ENCODE measurements at regions not wholly inside any gene's neighbourhood (a gene's known extent, or its start where the extent isn't known, plus 50 kb on each side); places are given as distances from the start of the nearest gene placed in this dataset.

GRCh38 chr9:71352837-71353236, 231.4 kb upstream of the TRPM3 start:
- H3K36me3 Mint-ChIP-seq, result no peaks in the 10 kb centered on the region
- no peak for ATAC-seq
- H3K27ac ChIP-seq (ENCODE audit: low read depth, low read length), result no peak overlapping the region
- POLR2A ChIA-PET, result no interaction called here
- intact Hi-C loops (cut with micrococcal nuclease), result no loop called here
- no peak overlapping the region for H3K27ac Mint-ChIP-seq
- H3K4me3 ChIP-seq (ENCODE audit: low read length), result no peak overlapping the region
- no peaks in the 10 kb centered on the region for H3K4me1 Mint-ChIP-seq
- no peaks in the 10 kb centered on the region for H3K4me1 ChIP-seq (ENCODE audit: control insufficient read depth in 2 of 2, insufficient read depth in 2 of 2, low read length in 2 of 2)
- no peaks in the 10 kb centered on the region for H3K9me3 ChIP-seq (ENCODE audit: control insufficient read depth in 2 of 3, low read length in 3 of 3)
- H3K4me3 Mint-ChIP-seq, result no peak overlapping the region
- H3K9me3 Mint-ChIP-seq, result peaks cover 0 to 2% (median 0%) of the 10 kb centered on the region in 11 donors
- peaks cover 0 to 19% (median 0%) of the 10 kb centered on the region in 5 donors for H3K27me3 Mint-ChIP-seq
- no peaks in the 10 kb centered on the region for H3K27me3 ChIP-seq (ENCODE audit: control insufficient read depth in 2 of 2, insufficient read depth in 2 of 2, low read length in 2 of 2)
- no peak for DNase-seq
- no peaks in the 10 kb centered on the region for H3K36me3 ChIP-seq (ENCODE audit: control insufficient read depth in 2 of 3, insufficient read depth in 3 of 3, low read length in 3 of 3)
- CTCF ChIA-PET, result interaction anchor here (0.6 kb wide), 1 partner anchor 467 kb away, joined by 5 read pairs; no protein-coding TSS in a partner anchor

- Histone ChIP-seq H3K4me1 (ENCODE audit: control insufficient read depth in 2 of 2, insufficient read depth in 2 of 2, low read length in 2 of 2) (no peaks in the 10 kb centered on the region), H3K36me3 (ENCODE audit: control insufficient read depth in 2 of 3, insufficient read depth in 3 of 3, low read length in 3 of 3) (no peaks in the 10 kb centered on the region), H3K4me3 (ENCODE audit: low read length) (no peak overlapping the region), H3K9me3 (ENCODE audit: control insufficient read depth in 2 of 3, low read length in 3 of 3) (no peaks in the 10 kb centered on the region), H3K27ac (ENCODE audit: low read depth, low read length) (no peak overlapping the region), H3K27me3 (ENCODE audit: control insufficient read depth in 2 of 2, insufficient read depth in 2 of 2, low read length in 2 of 2) (no peaks in the 10 kb centered on the region)
- H3K27me3 Mint-ChIP-seq, result peaks cover 0 to 6% (median 3%) of the 10 kb centered on the region in 5 donors
- peaks cover 0 to 9% (median 0%) of the 10 kb centered on the region in 11 donors for H3K9me3 Mint-ChIP-seq
- no peak overlapping the region for H3K4me3 Mint-ChIP-seq
- no peak overlapping the region for H3K27ac Mint-ChIP-seq
- CTCF ChIA-PET, result no interaction called here
- DNase-seq, result no peak
- POLR2A ChIA-PET, result no interaction called here
- no peak for ATAC-seq
- intact Hi-C loops (cut with micrococcal nuclease), result no loop called here
- H3K36me3 Mint-ChIP-seq, result no peaks in the 10 kb centered on the region
- no peaks in the 10 kb centered on the region for H3K4me1 Mint-ChIP-seq
Measured at GRCh38 chr9:71349218-71349617, 227.8 kb upstream of the TRPM3 start.

GRCh38 chr9:71333321-71333720, 211.9 kb upstream of the TRPM3 start:
- Mint-ChIP-seq H3K27me3 (peaks cover 0 to 40% (median 19%) of the 10 kb centered on the region in 5 donors), H3K27ac (no peak overlapping the region), H3K4me1 (peaks cover 0 to 3% (median 0%) of the 10 kb centered on the region in 7 donors), H3K9me3 (peaks cover 2 to 17% (median 9%) of the 10 kb centered on the region in 11 donors), H3K4me3 (no peak overlapping the region), H3K36me3 (peaks cover 0 to 4% (median 0%) of the 10 kb centered on the region in 5 donors)
- Histone ChIP-seq H3K27ac (ENCODE audit: low read depth, low read length) (no peak overlapping the region), H3K27me3 (ENCODE audit: control insufficient read depth in 2 of 2, insufficient read depth in 2 of 2, low read length in 2 of 2) (no peaks in the 10 kb centered on the region), H3K4me3 (ENCODE audit: low read length) (no peak overlapping the region), H3K4me1 (ENCODE audit: control insufficient read depth in 2 of 2, insufficient read depth in 2 of 2, low read length in 2 of 2) (no peaks in the 10 kb centered on the region), H3K9me3 (ENCODE audit: control insufficient read depth in 2 of 3, low read length in 3 of 3) (no peaks in the 10 kb centered on the region), H3K36me3 (ENCODE audit: control insufficient read depth in 2 of 3, insufficient read depth in 3 of 3, low read length in 3 of 3) (no peaks in the 10 kb centered on the region)
- POLR2A ChIA-PET, result no interaction called here
- ATAC-seq (no peak), DNase-seq (no peak)
- intact Hi-C loops (cut with micrococcal nuclease), result no loop called here
- CTCF ChIA-PET, result no interaction called here

GRCh38 chr9:71331603-71332002, 210.2 kb upstream of the TRPM3 start:
- Histone ChIP-seq H3K27ac (ENCODE audit: low read depth, low read length) (no peak overlapping the region), H3K4me3 (ENCODE audit: low read length) (no peak overlapping the region), H3K9me3 (ENCODE audit: control insufficient read depth in 2 of 3, low read length in 3 of 3) (no peaks in the 10 kb centered on the region), H3K27me3 (ENCODE audit: control insufficient read depth in 2 of 2, insufficient read depth in 2 of 2, low read length in 2 of 2) (no peaks in the 10 kb centered on the region), H3K4me1 (ENCODE audit: control insufficient read depth in 2 of 2, insufficient read depth in 2 of 2, low read length in 2 of 2) (no peaks in the 10 kb centered on the region), H3K36me3 (ENCODE audit: control insufficient read depth in 2 of 3, insufficient read depth in 3 of 3, low read length in 3 of 3) (no peaks in the 10 kb centered on the region)
- intact Hi-C loops (cut with micrococcal nuclease), result no loop called here
- H3K27ac Mint-ChIP-seq, result no peak overlapping the region
- DNase-seq (no peak), ATAC-seq (no peak)
- H3K4me1 Mint-ChIP-seq, result no peaks in the 10 kb centered on the region
- peaks cover 0 to 12% (median 7%) of the 10 kb centered on the region in 11 donors for H3K9me3 Mint-ChIP-seq
- no peak overlapping the region for H3K4me3 Mint-ChIP-seq
- no peaks in the 10 kb centered on the region for H3K36me3 Mint-ChIP-seq
- ChIA-PET POLR2A (no interaction called here), CTCF (no interaction called here)
- H3K27me3 Mint-ChIP-seq, result peaks cover 0 to 40% (median 18%) of the 10 kb centered on the region in 5 donors

GRCh38 chr9:71329873-71330272, 208.5 kb upstream of the TRPM3 start:
- Histone ChIP-seq H3K27me3 (ENCODE audit: control insufficient read depth in 2 of 2, insufficient read depth in 2 of 2, low read length in 2 of 2) (no peaks in the 10 kb centered on the region), H3K4me1 (ENCODE audit: control insufficient read depth in 2 of 2, insufficient read depth in 2 of 2, low read length in 2 of 2) (no peaks in the 10 kb centered on the region), H3K4me3 (ENCODE audit: low read length) (no peak overlapping the region), H3K36me3 (ENCODE audit: control insufficient read depth in 2 of 3, insufficient read depth in 3 of 3, low read length in 3 of 3) (no peaks in the 10 kb centered on the region), H3K9me3 (ENCODE audit: control insufficient read depth in 2 of 3, low read length in 3 of 3) (no peaks in the 10 kb centered on the region), H3K27ac (ENCODE audit: low read depth, low read length) (no peak overlapping the region)
- Mint-ChIP-seq H3K4me3 (no peak overlapping the region), H3K27me3 (peaks cover 0 to 29% (median 18%) of the 10 kb centered on the region in 5 donors), H3K36me3 (no peaks in the 10 kb centered on the region), H3K4me1 (no peaks in the 10 kb centered on the region), H3K9me3 (no peaks in the 10 kb centered on the region), H3K27ac (no peak overlapping the region)
- DNase-seq (no peak), ATAC-seq (no peak)
- intact Hi-C loops (cut with micrococcal nuclease), result no loop called here
- CTCF ChIA-PET, result no interaction called here
- POLR2A ChIA-PET, result no interaction called here

- no peak overlapping the region for H3K27ac ChIP-seq (ENCODE audit: low read depth, low read length)
- no peak overlapping the region for H3K4me3 Mint-ChIP-seq
- ATAC-seq (no peak), DNase-seq (no peak)
- no peaks in the 10 kb centered on the region for H3K36me3 ChIP-seq (ENCODE audit: control insufficient read depth in 2 of 3, insufficient read depth in 3 of 3, low read length in 3 of 3)
- POLR2A ChIA-PET, result no interaction called here
- intact Hi-C loops (cut with micrococcal nuclease), result no loop called here
- no peak overlapping the region for H3K27ac Mint-ChIP-seq
- no peaks in the 10 kb centered on the region for H3K4me1 ChIP-seq (ENCODE audit: control insufficient read depth in 2 of 2, insufficient read depth in 2 of 2, low read length in 2 of 2)
- no peaks in the 10 kb centered on the region for H3K4me1 Mint-ChIP-seq
- CTCF ChIA-PET, result no interaction called here
- no peaks in the 10 kb centered on the region for H3K36me3 Mint-ChIP-seq
- peaks cover 0 to 27% (median 18%) of the 10 kb centered on the region in 5 donors for H3K27me3 Mint-ChIP-seq
- H3K27me3 ChIP-seq (ENCODE audit: control insufficient read depth in 2 of 2, insufficient read depth in 2 of 2, low read length in 2 of 2), result peaks cover 0 to 2% of the 10 kb centered on the region in 2 donors
- H3K9me3 Mint-ChIP-seq, result peaks cover 0 to 3% (median 0%) of the 10 kb centered on the region in 11 donors
- H3K4me3 ChIP-seq (ENCODE audit: low read length), result no peak overlapping the region
- H3K9me3 ChIP-seq (ENCODE audit: control insufficient read depth in 2 of 3, low read length in 3 of 3), result no peaks in the 10 kb centered on the region
Measured at GRCh38 chr9:71326360-71326759, 204.9 kb upstream of the TRPM3 start.

GRCh38 chr9:71323357-71323756, 201.9 kb upstream of the TRPM3 start:
- Histone ChIP-seq H3K36me3 (ENCODE audit: control insufficient read depth in 2 of 3, insufficient read depth in 3 of 3, low read length in 3 of 3) (no peaks in the 10 kb centered on the region), H3K9me3 (ENCODE audit: control insufficient read depth in 2 of 3, low read length in 3 of 3) (no peaks in the 10 kb centered on the region), H3K4me3 (ENCODE audit: low read length) (no peak overlapping the region), H3K27ac (ENCODE audit: low read depth, low read length) (no peak overlapping the region), H3K4me1 (ENCODE audit: control insufficient read depth in 2 of 2, insufficient read depth in 2 of 2, low read length in 2 of 2) (no peaks in the 10 kb centered on the region), H3K27me3 (ENCODE audit: control insufficient read depth in 2 of 2, insufficient read depth in 2 of 2, low read length in 2 of 2) (peaks cover 0 to 3% of the 10 kb centered on the region in 2 donors)
- no peak overlapping the region for H3K27ac Mint-ChIP-seq
- POLR2A ChIA-PET, result no interaction called here
- H3K9me3 Mint-ChIP-seq, result peaks cover 0 to 3% (median 0%) of the 10 kb centered on the region in 11 donors
- no peak overlapping the region for H3K4me3 Mint-ChIP-seq
- ATAC-seq, result no peak
- intact Hi-C loops (cut with micrococcal nuclease), result no loop called here
- no peaks in the 10 kb centered on the region for H3K4me1 Mint-ChIP-seq
- H3K27me3 Mint-ChIP-seq, result peaks cover 4 to 27% (median 14%) of the 10 kb centered on the region in 5 donors
- CTCF ChIA-PET, result interaction anchor here (1.2 kb wide), 1 partner anchor 11 kb away, joined by 3 read pairs; no protein-coding TSS in a partner anchor
- no peaks in the 10 kb centered on the region for H3K36me3 Mint-ChIP-seq
- no peak for DNase-seq
